ENCODE measurements at regions not wholly inside any gene's neighbourhood (a gene's known extent, or its start where the extent isn't known, plus 50 kb on each side); places are given as distances from the start of the nearest gene placed in this dataset.

- no peak for TF ChIP-seq CTCF (IDR thresholded peaks at IDR 0.05; ENCODE audit: low read depth, low read length)
- Histone ChIP-seq H3K27me3 (no peaks in the 10 kb centered on the region), H3K27ac (no peak overlapping the region), H3K36me3 (no peaks in the 10 kb centered on the region), H3K4me3 (no peak overlapping the region), H3K4me1 (ENCODE audit: low read depth) (peaks cover 15% of the 10 kb centered on the region), H3K9me3 (ENCODE audit: low read depth) (no peaks in the 10 kb centered on the region)
- DNase-seq (ENCODE audit: low read depth in 1 of 2, low spot score in 1 of 2) = no peak
Observed at GRCh38 chr5:173790177-173790719, 97.9 kb upstream of the CPEB4 start.

GRCh38 chr5:173790836-173791546 lies 97.2 kb upstream of the CPEB4 start:
- Histone ChIP-seq H3K4me3 (no peak overlapping the region), H3K27me3 (no peaks in the 10 kb centered on the region), H3K36me3 (no peaks in the 10 kb centered on the region), H3K9me3 (ENCODE audit: low read depth) (no peaks in the 10 kb centered on the region), H3K27ac (no peak overlapping the region), H3K4me1 (ENCODE audit: low read depth) (peaks cover 10% of the 10 kb centered on the region)
- no peak for TF ChIP-seq CTCF (IDR thresholded peaks at IDR 0.05; ENCODE audit: low read depth, low read length)
- no peak for DNase-seq (ENCODE audit: low read depth in 1 of 2, low spot score in 1 of 2)

- H3K4me3 ChIP-seq = no peak overlapping the region
- H3K4me1 ChIP-seq (ENCODE audit: low read depth) = peaks cover 5% of the 10 kb centered on the region
- no peak for DNase-seq (ENCODE audit: low read depth in 1 of 2, low spot score in 1 of 2)
- H3K27me3 ChIP-seq = no peaks in the 10 kb centered on the region
- no peaks in the 10 kb centered on the region for H3K9me3 ChIP-seq (ENCODE audit: low read depth)
- H3K36me3 ChIP-seq = no peaks in the 10 kb centered on the region
- no peak overlapping the region for H3K27ac ChIP-seq
- TF ChIP-seq CTCF (IDR thresholded peaks at IDR 0.05; ENCODE audit: low read depth, low read length) = no peak
Observed at GRCh38 chr5:173791878-173792277, 96.3 kb upstream of the CPEB4 start.

GRCh38 chr5:173792781-173793547 lies 95.2 kb upstream of the CPEB4 start:
- TF ChIP-seq CTCF (IDR thresholded peaks at IDR 0.05; ENCODE audit: low read depth, low read length) = no peak
- Histone ChIP-seq H3K9me3 (ENCODE audit: low read depth) (no peaks in the 10 kb centered on the region), H3K27ac (no peak overlapping the region), H3K4me3 (no peak overlapping the region), H3K36me3 (no peaks in the 10 kb centered on the region), H3K27me3 (no peaks in the 10 kb centered on the region), H3K4me1 (ENCODE audit: low read depth) (peaks cover 5% of the 10 kb centered on the region)
- no peak for DNase-seq (ENCODE audit: low read depth in 1 of 2, low spot score in 1 of 2)

- Histone ChIP-seq H3K27ac (no peak overlapping the region), H3K9me3 (ENCODE audit: low read depth) (no peaks in the 10 kb centered on the region), H3K27me3 (no peaks in the 10 kb centered on the region), H3K4me3 (no peak overlapping the region), H3K36me3 (no peaks in the 10 kb centered on the region), H3K4me1 (ENCODE audit: low read depth) (peaks cover 10% of the 10 kb centered on the region)
- DNase-seq (ENCODE audit: low read depth in 1 of 2, low spot score in 1 of 2) = no peak
- TF ChIP-seq CTCF (IDR thresholded peaks at IDR 0.05; ENCODE audit: low read depth, low read length) = no peak
Observed at GRCh38 chr5:173793648-173794548, 94.3 kb upstream of the CPEB4 start.

Data from cardiac muscle cell (in vitro differentiated cells and primary cell).